KMS-11 (cell line): ENCODE measurements at regions not wholly inside any gene's neighbourhood (a gene's known extent, or its start where the extent isn't known, plus 50 kb on each side); places are given as distances from the start of the nearest gene placed in this dataset.
"Not testable (repeated sequence)": the region's sequence is repeated elsewhere in the genome, so short reads cannot be mapped to it uniquely, and the experiment has no call there.

Source experiments
- H2AFZ ChIP-seq: fragments of 200-600 bp; sonication (generic); 2 replicates; pipeline ENCODE4 v1.6.1; 2016; ENCODE audit warnings: antibody characterized with exemption, mixed run types, low read depth
- H3K27ac ChIP-seq: fragments of 200-600 bp; sonication (generic); 2 replicates; pipeline ENCODE4 v1.6.1; 2016; ENCODE audit warnings: mild to moderate bottlenecking, mixed run types
- H3K27me3 ChIP-seq: fragments of 200-600 bp; sonication (generic); 2 replicates; pipeline ENCODE4 v1.6.1; 2017; ENCODE audit warnings: mild to moderate bottlenecking, low read depth, mixed run types, moderate library complexity; ENCODE audit not compliant: insufficient read depth
- H3K36me3 ChIP-seq: fragments of 200-600 bp; sonication (generic); 2 replicates; pipeline ENCODE4 v1.6.1; 2017; ENCODE audit warnings: mild to moderate bottlenecking, mixed run types; ENCODE audit not compliant: insufficient read depth
- H3K4me1 ChIP-seq: fragments of 200-600 bp; sonication (generic); 2 replicates; pipeline ENCODE4 v1.6.1; 2016; ENCODE audit warnings: mild to moderate bottlenecking, low read depth, mixed run types; ENCODE audit not compliant: poor library complexity, severe bottlenecking
- H3K4me2 ChIP-seq: fragments of 200-600 bp; sonication (generic); 2 replicates; pipeline ENCODE4 v1.7.0; 2016; ENCODE audit warnings: mild to moderate bottlenecking, mixed run types
- H3K4me3 ChIP-seq: fragments of 200-600 bp; sonication (generic); IDR thresholded peaks from 2 replicates; pipeline ENCODE4 v1.6.1; 2017; ENCODE audit warnings: low read depth, low read length, mixed read lengths; ENCODE audit not compliant: insufficient read depth
- H3K79me2 ChIP-seq: fragments of 200-600 bp; sonication (generic); 2 replicates; pipeline ENCODE4 v1.6.1; 2016; ENCODE audit warnings: low read depth, mixed run types; ENCODE audit not compliant: insufficient read depth
- H3K9ac ChIP-seq: fragments of 200-600 bp; sonication (generic); 2 replicates; pipeline ENCODE4 v1.6.1; 2016; ENCODE audit warnings: mild to moderate bottlenecking, mixed run types
- H4K20me1 ChIP-seq: fragments of 200-600 bp; sonication (generic); 2 replicates; pipeline ENCODE4 v1.6.1; 2016; ENCODE audit warnings: mild to moderate bottlenecking, mixed run types; ENCODE audit not compliant: insufficient read depth
- TF ChIP-seq, protein P1 (sequence below): fragments of 200-600 bp; sonication (generic); conservative IDR thresholded peaks from 2 replicates; pipeline ENCODE4 v1.6.1; 2017; ENCODE audit warnings: low read depth, mild to moderate bottlenecking, antibody characterized with exemption, low read length, moderate library complexity, mixed read lengths

DNA sequence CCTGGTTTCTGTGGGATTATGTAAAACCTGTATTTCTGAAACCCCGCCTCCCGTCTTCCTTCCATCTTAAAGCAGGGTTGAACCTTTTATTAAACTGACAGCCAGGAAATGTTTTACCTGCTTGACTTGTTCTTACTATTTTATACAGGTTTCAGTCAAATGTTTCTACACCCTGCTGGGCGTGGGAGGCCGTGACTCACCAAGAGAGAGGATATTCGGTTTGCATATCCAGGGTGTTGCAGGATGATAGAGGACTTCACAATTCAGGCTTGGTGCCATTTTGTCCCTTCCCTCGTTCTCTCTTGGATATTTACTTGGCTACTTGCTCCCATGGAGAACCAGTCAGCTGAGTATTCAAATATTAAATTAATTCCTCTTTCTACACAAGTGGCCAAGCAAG, 69.7 kb downstream of the ARF6 start:
- H2AFZ ChIP-seq: no peak overlapping the region
- H3K27me3 ChIP-seq: no peaks in the 10 kb centered on the region
- TF ChIP-seq, protein P1, sequence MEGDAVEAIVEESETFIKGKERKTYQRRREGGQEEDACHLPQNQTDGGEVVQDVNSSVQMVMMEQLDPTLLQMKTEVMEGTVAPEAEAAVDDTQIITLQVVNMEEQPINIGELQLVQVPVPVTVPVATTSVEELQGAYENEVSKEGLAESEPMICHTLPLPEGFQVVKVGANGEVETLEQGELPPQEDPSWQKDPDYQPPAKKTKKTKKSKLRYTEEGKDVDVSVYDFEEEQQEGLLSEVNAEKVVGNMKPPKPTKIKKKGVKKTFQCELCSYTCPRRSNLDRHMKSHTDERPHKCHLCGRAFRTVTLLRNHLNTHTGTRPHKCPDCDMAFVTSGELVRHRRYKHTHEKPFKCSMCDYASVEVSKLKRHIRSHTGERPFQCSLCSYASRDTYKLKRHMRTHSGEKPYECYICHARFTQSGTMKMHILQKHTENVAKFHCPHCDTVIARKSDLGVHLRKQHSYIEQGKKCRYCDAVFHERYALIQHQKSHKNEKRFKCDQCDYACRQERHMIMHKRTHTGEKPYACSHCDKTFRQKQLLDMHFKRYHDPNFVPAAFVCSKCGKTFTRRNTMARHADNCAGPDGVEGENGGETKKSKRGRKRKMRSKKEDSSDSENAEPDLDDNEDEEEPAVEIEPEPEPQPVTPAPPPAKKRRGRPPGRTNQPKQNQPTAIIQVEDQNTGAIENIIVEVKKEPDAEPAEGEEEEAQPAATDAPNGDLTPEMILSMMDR: no peak
- no peak overlapping the region for H3K9ac ChIP-seq
- H3K27ac ChIP-seq: no peak overlapping the region
- H3K4me3 ChIP-seq: no peak overlapping the region
- H3K4me2 ChIP-seq: no peak overlapping the region
- no peaks in the 10 kb centered on the region for H3K79me2 ChIP-seq
- no peaks in the 10 kb centered on the region for H3K36me3 ChIP-seq
- no peaks in the 10 kb centered on the region for H4K20me1 ChIP-seq
- H3K4me1 ChIP-seq: no peaks in the 10 kb centered on the region

DNA sequence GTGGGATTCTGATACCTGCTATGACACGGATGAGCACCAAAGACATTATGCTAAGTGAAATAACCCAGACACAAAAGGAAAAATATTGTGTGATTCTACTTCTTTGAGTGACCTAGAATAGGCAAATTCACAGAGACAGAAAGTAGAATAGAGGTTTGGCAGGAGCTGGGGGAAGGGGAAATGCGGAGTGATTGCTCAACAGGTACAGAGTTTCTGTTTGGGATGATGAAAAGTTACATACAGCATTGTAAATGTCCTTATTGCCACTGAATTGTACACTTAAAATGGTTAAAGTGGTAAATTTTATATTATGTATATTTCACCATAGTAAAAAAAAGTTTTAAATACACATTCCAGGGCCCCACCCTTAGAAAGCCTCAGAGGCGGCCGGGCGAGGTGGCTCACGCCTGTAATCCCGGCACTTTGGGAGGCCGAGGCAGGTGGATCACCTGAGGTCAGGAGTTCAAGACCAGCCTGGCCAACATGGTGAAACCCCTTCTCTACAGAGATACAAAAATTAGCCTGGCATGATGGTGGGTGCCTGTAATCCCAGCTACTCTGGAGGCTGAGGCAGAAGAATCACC, 72.3 kb downstream of the ARF6 start:
- H3K27ac ChIP-seq, H3K4me1 ChIP-seq, H3K79me2 ChIP-seq, H3K9ac ChIP-seq, H4K20me1 ChIP-seq, H2AFZ ChIP-seq, H3K4me3 ChIP-seq, H3K36me3 ChIP-seq, H3K27me3 ChIP-seq, H3K4me2 ChIP-seq: not testable (repeated sequence)

DNA sequence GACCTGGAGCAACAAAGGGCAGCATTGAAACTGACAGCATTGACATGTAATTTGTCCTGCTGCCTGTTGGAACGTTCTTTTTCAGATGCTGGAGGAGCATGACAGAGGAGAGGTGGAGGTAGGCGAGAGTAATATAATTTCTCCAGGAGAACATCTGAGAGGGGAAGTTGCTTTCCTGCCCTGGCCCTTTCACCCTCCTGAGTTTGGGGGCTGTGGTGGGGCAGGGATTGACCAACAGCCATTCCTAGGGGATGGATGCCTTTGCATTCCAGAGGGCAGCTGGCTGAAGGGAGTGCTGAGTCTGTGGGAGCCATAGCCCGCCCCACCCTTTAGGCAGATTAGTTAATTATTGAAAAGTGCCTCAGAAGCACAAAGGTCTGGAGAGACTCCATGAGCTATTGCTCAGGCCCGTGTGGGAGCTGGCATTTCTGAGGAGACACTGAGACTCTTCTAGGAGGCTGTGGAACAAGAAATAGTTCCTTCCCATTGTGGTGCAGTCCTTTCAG, 73.5 kb downstream of the ARF6 start:
- H4K20me1 ChIP-seq: no peaks in the 10 kb centered on the region
- no peak overlapping the region for H2AFZ ChIP-seq
- no peaks in the 10 kb centered on the region for H3K27me3 ChIP-seq
- no peak overlapping the region for H3K9ac ChIP-seq
- H3K4me3 ChIP-seq: no peak overlapping the region
- no peak overlapping the region for H3K27ac ChIP-seq
- no peaks in the 10 kb centered on the region for H3K79me2 ChIP-seq
- no peak overlapping the region for H3K4me2 ChIP-seq
- no peaks in the 10 kb centered on the region for H3K36me3 ChIP-seq
- TF ChIP-seq, protein P1: no peak
- H3K4me1 ChIP-seq: no peaks in the 10 kb centered on the region

DNA sequence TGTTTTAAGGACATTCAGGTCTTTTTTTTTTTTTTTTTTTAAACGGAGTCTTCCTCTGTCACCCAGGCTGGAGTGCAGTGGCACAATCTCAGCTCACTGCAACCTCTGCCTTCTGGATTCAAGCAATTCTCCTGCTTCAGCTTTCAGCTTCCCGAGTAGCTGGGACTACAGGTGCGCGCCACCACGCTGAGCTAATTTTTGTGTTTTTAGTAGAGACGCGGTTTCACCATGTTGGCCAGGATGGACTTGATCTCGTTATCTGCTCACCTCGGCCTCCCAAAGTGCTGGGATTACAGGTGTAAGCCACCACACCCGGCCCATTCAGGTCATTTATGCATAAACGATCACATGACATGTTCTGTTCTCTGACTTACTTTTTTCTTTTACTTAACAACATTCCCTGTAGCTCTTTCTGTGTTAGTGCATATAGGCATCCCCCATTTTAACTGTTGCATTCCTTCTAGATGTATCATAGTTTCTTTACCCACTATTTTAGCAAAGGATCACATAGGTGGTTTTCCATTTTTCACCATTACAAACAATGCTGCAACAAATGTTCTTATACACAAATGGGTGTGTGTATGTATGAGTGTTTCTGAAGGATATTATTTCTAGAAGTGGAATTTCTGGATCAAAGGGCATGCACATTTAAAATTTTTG, 74.2 kb downstream of the ARF6 start:
- Histone ChIP-seq H3K4me3 (no peak overlapping the region), H4K20me1 (no peaks in the 10 kb centered on the region), H2AFZ (no peak overlapping the region), H3K79me2 (no peaks in the 10 kb centered on the region), H3K4me1 (no peaks in the 10 kb centered on the region), H3K9ac (no peak overlapping the region), H3K36me3 (no peaks in the 10 kb centered on the region), H3K27ac (no peak overlapping the region), H3K4me2 (no peak overlapping the region), H3K27me3 (no peaks in the 10 kb centered on the region)
- TF ChIP-seq, protein P1: no peak

DNA sequence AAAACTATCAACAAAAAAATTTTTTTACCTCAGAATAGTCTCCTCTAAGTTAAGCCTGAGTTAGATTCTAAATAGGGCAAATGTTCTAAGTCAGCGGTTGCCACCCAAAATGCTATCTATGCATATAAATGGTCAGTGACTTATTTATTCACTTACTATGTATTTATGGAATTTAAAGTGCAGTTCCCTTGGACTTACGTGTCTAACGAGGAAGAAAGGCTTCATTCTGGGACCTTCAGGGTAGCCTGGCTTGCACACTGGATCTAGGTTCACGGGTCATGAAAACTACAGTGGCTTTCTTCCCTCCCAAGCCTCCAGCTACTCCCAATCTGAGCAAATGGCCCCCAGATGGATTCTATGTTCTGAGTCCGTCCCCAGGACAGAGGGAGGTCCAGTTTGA, 77.1 kb downstream of the ARF6 start:
- Histone ChIP-seq H2AFZ (no peak overlapping the region), H3K36me3 (no peaks in the 10 kb centered on the region), H3K4me3 (no peak overlapping the region), H3K4me1 (no peaks in the 10 kb centered on the region), H3K4me2 (no peak overlapping the region), H3K27ac (no peak overlapping the region), H4K20me1 (no peaks in the 10 kb centered on the region), H3K9ac (no peak overlapping the region), H3K79me2 (no peaks in the 10 kb centered on the region), H3K27me3 (no peaks in the 10 kb centered on the region)
- TF ChIP-seq, protein P1: no peak
